22Rv1 (cell line): ENCODE measurements at regions not wholly inside any gene's neighbourhood (a gene's known extent, or its start where the extent isn't known, plus 50 kb on each side); places are given as distances from the start of the nearest gene placed in this dataset.

Experiments used
- CTCF ChIP-seq: fragments of 450-650 bp; IDR thresholded peaks from 2 replicates; pipeline ENCODE4 v1.5.1; 2017; ENCODE audit warnings: mild to moderate bottlenecking
- ZFX ChIP-seq: fragments of 450-650 bp; IDR thresholded peaks from 2 replicates; pipeline ENCODE4 v1.6.1; 2017; ENCODE audit warnings: antibody characterized with exemption, borderline replicate concordance

- no peak for TF ChIP-seq CTCF
- TF ChIP-seq ZFX, result no peak
These were observed 292.4 kb downstream of the ZEB2 start for GRCh38 chr2:144227427-144228105.
